HEK293T (cell line): ENCODE measurements at regions not wholly inside any gene's neighbourhood (a gene's known extent, or its start where the extent isn't known, plus 50 kb on each side); places are given as distances from the start of the nearest gene placed in this dataset.

Experiments
- ARNT ChIP-seq: fragments of 450-650 bp; IDR thresholded peaks from 2 replicates; pipeline ENCODE4 v1.6.1; 2017; ENCODE audit warnings: mild to moderate bottlenecking
- CTBP1 ChIP-seq: fragments of 450-650 bp; IDR thresholded peaks from 2 replicates; pipeline ENCODE4 v1.6.1; 2016; ENCODE audit warnings: borderline replicate concordance
- FOXA1 ChIP-seq: fragments of 450-650 bp; IDR thresholded peaks from 2 replicates; pipeline ENCODE4 v1.6.1; 2016; ENCODE audit warnings: mild to moderate bottlenecking
- FOXM1 ChIP-seq: fragments of 450-650 bp; IDR thresholded peaks from 2 replicates; pipeline ENCODE4 v1.6.1; 2017; ENCODE audit warnings: mild to moderate bottlenecking, borderline replicate concordance
- HDGF ChIP-seq: fragments of 450-650 bp; IDR thresholded peaks from 2 replicates; pipeline ENCODE4 v1.6.1; 2017; ENCODE audit warnings: antibody characterized with exemption, borderline replicate concordance
- LEF1 ChIP-seq: fragments of 450-650 bp; IDR thresholded peaks from 2 replicates; pipeline ENCODE4 v1.6.1; 2017; ENCODE audit warnings: mild to moderate bottlenecking, borderline replicate concordance
- NFRKB ChIP-seq: fragments of 450-650 bp; IDR thresholded peaks from 2 replicates; pipeline ENCODE4 v1.6.1; 2016; ENCODE audit warnings: mild to moderate bottlenecking, moderate library complexity
- SP1 ChIP-seq: fragments of 450-650 bp; IDR thresholded peaks from 2 replicates; pipeline ENCODE4 v1.6.1; 2017
- SUZ12 ChIP-seq: fragments of 450-650 bp; IDR thresholded peaks from 2 replicates; pipeline ENCODE4 v1.6.1; 2016; ENCODE audit warnings: mild to moderate bottlenecking
- TARDBP ChIP-seq: fragments of 450-650 bp; IDR thresholded peaks from 2 replicates; pipeline ENCODE4 v1.6.1; 2016
- ZNF384 ChIP-seq: fragments of 450-650 bp; IDR thresholded peaks from 2 replicates; pipeline ENCODE4 v1.6.1; 2016
- TF ChIP-seq, protein P1 (sequence below): fragments of 450-650 bp; IDR thresholded peaks from 2 replicates; pipeline ENCODE4 v1.6.1; 2016

DNA sequence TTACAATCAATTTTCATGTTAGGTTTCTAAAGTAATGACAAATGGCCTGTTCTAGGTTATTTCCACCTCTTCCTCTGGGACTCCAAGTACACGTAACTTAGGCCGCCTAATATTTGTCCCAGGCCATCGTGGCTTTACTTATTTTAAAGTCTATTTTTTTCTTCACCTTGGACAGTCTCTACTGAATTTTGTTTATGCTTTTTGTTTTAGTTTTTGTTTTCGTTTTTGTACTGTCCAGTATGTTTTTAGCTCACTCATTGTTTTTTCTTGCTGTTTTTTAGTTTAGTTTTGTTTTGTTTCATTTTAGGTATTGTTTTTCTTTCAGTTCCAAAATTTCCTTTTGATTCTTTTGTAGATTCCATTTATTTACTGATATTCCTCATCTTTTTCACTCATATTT lies 187.7 kb upstream of the RNPC3 start:
- TF ChIP-seq, protein P1, sequence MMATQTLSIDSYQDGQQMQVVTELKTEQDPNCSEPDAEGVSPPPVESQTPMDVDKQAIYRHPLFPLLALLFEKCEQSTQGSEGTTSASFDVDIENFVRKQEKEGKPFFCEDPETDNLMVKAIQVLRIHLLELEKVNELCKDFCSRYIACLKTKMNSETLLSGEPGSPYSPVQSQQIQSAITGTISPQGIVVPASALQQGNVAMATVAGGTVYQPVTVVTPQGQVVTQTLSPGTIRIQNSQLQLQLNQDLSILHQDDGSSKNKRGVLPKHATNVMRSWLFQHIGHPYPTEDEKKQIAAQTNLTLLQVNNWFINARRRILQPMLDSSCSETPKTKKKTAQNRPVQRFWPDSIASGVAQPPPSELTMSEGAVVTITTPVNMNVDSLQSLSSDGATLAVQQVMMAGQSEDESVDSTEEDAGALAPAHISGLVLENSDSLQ: no peak
- TF ChIP-seq FOXA1 (no peak), SP1 (no peak), NFRKB (no peak), SUZ12 (no peak), LEF1 (no peak), TARDBP (no peak), FOXM1 (no peak), HDGF (no peak), CTBP1 (no peak), ZNF384 (no peak), ARNT (no peak)
